Medulla oblongata (tissue), 1 donor: ENCODE measurements at regions not wholly inside any gene's neighbourhood (a gene's known extent, or its start where the extent isn't known, plus 50 kb on each side); places are given as distances from the start of the nearest gene placed in this dataset.
A peak's percentile ranks its signal among the peaks of the same experiment; 100 is the strongest.
"Not testable (repeated sequence)": the region's sequence is repeated elsewhere in the genome, so short reads cannot be mapped to it uniquely, and the experiment has no call there.

Experiments used
- DNase-seq: peaks from one replicate; pipeline ENCODE4 v3.0.0-alpha.2; 2015; ENCODE audit errors: extremely low spot score

DNA sequence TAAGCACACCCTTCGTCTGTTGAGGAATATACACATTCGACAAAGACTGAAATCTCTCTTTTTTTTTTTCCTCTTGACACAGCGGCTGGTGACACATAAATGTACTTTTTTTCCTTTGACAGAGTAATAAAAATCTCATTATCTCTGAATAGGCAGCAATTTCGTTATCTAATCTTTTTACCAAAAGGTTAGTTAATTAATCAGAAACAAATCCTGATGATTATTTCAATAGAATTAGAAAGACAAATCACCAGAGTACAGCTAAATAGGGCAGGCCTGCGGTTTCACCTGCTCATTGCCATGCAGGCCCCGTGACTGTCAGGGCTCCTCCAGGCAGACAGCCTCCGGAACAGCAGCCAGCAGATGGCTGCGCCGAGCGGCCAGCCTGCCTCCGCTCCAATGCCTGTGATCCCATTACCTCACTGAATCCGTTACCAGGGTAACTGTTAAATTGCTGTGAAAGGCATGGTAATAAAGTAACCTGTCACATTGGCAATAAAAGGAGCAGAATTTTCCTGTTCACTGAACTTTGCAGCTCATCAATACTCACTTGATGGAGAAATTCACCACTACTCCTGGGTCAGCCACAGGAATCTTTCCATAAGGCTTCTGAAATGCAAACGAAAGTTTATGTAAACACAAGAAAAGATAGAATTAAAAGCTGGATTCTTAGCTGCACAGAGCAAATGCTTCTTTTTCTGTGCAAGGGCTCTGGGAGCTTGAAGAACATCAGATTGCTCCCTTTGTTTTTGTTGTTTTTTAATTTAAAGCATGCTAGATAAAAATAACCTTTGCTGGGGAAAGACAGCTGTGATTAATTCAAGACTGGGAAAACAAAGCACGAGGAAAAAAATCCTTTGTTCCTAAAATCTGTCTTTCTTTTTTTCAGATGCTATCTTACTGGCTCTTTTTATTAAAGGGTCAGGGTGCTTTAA, 666.4 kb upstream of the ZNF608 start:
- peak; percentile 94 for DNase-seq

GRCh38 chr5:125413496-125414274, 667.2 kb upstream of the ZNF608 start:
- DNase-seq: peak; percentile 48

DNA sequence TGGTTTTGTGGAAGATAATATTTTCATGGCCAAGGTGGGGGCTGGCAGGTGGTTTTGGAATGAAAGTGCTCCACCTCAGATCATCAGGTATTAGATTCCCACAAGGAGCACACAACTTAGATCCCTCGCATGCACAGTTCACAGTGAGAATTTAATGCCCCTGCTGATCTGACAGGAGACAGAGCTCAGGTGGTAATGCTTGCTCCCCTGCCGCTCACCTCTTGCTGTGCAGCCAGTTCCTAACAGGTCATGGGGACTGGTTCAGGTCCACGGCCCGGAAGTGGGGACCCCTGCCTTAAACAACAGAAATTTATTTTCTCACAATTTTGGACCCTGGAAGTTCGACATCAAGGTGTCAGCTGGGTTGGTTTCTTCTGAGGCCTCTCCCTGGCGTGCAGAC, 668.7 kb upstream of the ZNF608 start:
- no peak for DNase-seq

DNA sequence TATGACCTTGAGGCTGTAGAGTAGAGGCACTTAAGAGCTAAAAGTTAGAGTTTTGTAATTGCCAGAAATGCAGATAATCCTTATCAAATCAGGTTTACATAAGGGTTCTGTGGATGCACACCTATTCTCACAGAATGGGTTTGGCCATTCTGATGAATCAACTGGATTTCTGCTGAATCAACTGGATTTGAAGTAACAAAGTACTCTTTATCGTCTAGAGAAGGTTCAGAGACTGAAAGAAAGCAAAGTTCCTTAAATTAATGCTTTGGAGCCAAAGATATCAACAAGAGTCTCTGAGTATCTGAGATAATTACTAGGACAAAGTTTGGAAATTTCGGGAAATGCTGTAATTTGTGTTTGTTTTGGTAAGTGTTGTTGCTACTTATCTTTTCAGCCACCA, 669.6 kb upstream of the ZNF608 start:
- no peak for DNase-seq

DNA sequence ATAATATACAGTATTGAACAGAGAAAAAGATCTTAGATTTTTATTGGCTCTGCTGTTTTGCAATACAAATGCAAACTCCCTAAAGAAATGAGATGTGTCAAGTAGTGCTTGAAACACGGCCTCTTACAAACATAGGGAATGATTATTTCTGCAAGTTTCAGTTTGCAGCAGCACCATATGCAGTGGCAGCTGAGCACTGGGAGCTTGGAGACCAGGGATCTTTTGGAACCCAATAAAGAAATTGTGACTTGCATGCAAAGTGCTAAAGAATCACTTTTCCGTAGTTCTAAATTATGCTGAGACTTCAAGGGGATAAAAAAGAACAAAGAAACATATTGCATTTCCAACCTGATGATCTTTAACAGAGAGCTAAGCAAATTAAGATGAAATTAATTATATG, 674.6 kb upstream of the ZNF608 start:
- no peak for DNase-seq

DNA sequence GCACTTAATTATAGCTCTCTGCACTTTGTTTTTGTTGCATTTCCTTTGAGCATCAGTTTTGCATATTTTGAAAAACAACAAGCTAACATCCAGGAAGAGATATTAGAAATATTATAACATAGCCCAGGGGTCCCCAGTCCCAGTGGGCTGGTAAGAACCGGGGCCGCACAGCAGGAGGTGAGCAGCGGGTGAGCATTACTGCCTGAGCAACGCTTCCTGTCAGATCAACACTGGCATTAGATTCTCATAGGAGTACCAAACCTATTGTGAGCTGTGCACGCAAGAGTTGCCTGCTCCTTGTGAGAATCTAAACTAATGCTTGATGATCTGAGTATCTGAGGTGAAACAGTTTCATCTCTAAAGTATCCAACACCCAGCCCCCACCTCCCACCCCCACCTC, 675.9 kb upstream of the ZNF608 start:
- DNase-seq: no peak

DNA sequence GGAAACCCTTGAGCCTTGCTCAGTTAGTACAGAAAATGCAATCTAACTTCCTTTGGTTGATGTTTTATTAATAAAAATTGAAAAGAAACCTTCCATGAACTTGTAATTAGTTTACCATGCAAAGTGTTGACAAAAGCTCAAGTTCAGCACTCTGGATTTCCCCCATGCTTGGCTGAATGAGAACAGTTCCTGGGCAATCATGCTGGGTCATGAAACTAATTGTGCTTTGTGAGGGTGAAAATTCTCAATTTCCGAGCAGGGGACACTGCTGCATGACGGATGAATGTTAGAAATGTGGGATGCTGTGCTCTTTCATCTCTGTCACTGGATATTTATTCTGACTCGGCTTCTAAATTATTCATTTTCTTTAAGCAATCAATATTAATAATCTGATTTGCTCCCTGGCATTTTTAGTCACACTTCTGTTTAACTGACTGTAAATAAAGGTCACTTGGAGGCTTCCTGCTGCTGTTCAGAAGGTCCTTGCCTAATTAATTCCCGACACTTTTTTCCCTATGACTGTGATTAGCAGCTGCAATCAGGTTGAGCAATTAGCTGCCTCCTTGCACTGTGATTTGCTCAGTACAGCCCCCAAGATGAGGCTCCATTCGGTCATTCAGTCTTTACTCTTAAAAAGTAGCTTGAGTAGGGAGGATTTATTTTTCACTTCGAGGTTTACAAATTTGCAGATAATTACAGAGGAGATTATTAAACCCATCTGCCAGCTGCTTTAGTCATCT, 678.1 kb upstream of the ZNF608 start:
- peak; percentile 62 for DNase-seq

- DNase-seq: no peak
These were observed 683.1 kb upstream of the ZNF608 start for GRCh38 chr5:125429498-125429897.

- no peak for DNase-seq
These were observed 687.0 kb upstream of the ZNF608 start for GRCh38 chr5:125433457-125433856.

- DNase-seq: no peak
These were observed 692.8 kb upstream of the ZNF608 start for GRCh38 chr5:125439243-125439642.

GRCh38 chr5:125440905-125441304, 694.5 kb upstream of the ZNF608 start:
- DNase-seq: no peak

GRCh38 chr5:125446986-125447385, 700.5 kb upstream of the ZNF608 start:
- no peak for DNase-seq

- no peak for DNase-seq
These were observed 704.3 kb upstream of the ZNF608 start for GRCh38 chr5:125450771-125451170.

- no peak for DNase-seq
These were observed 705.2 kb upstream of the ZNF608 start for GRCh38 chr5:125451622-125452021.

- DNase-seq: no peak
These were observed 706.6 kb upstream of the ZNF608 start for GRCh38 chr5:125452991-125453390.

GRCh38 chr5:125455041-125455440, 708.6 kb upstream of the ZNF608 start:
- DNase-seq: no peak

DNA sequence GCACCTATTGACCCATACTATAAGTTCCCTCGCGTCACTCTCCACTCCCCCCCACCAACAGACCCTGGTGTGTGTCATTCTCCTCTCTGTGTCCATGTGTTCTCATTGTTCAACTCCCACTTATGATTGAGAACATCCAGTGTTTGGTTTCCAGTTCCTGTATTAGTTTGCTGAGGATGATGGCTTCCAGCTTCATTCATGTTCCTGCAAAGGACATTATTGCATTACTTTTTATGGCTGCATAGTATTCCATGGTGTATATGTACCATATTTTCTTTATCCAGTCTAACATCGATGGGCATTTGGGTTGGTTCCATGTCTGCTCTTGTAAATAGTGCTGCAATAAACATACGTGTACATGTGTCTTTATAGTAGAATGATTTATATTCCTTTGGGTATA, 709.6 kb upstream of the ZNF608 start:
- DNase-seq: not testable (repeated sequence)

GRCh38 chr5:125457617-125458016, 711.2 kb upstream of the ZNF608 start:
- DNase-seq: no peak

DNA sequence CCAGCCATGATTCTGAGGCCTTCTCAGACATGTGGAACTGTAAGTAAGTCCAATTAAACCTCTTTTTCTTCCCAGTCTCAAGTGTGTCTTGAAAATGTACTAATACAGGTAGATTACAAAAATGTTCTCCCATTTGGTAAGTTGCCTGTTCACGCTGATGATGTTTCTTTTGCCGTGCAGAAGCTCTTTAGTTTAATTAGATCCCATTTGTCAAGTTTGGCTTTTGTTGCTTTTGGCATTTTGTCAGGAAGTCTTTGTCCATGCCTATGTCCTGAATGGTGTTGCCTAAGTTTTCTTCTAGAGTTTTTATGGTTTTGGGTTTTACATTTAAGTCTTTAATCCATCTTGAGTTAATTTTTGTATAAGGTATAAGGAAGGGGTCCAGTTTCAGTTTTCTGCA, 712.5 kb upstream of the ZNF608 start:
- not testable (repeated sequence) for DNase-seq

- no peak for DNase-seq
These were observed 715.2 kb upstream of the ZNF608 start for GRCh38 chr5:125461641-125462072.

GRCh38 chr5:125463466-125464092, 717.1 kb upstream of the ZNF608 start:
- DNase-seq: no peak
